Lung microvascular endothelial cell (primary cell): ENCODE measurements at regions not wholly inside any gene's neighbourhood (a gene's known extent, or its start where the extent isn't known, plus 50 kb on each side); places are given as distances from the start of the nearest gene placed in this dataset.
A peak's percentile ranks its signal among the peaks of the same experiment; 100 is the strongest.

ENCODE experiments used
- DNase-seq, 2 donors: peaks; one replicate each; pipeline versions ENCODE4 v3.0.0 to v3.0.0-alpha.2; 2010; ENCODE audit warnings: low read depth in 2 of 2

GRCh38 chr7:34596887-34597286, 61.1 kb upstream of the NPSR1 start:
- DNase-seq = peak; percentile 16 to 30

- DNase-seq = no peak
Observed at GRCh38 chr7:34603711-34604444, 54.1 kb upstream of the NPSR1 start.
